NCI-H2227 (cell line): ENCODE measurements at regions not wholly inside any gene's neighbourhood (a gene's known extent, or its start where the extent isn't known, plus 50 kb on each side); places are given as distances from the start of the nearest gene placed in this dataset.
"Not testable (repeated sequence)": the region's sequence is repeated elsewhere in the genome, so short reads cannot be mapped to it uniquely, and the experiment has no call there.

ENCODE experiments used
- DNase-seq: peaks from one replicate; lab custom pipeline; 2025; ENCODE audit not compliant: unreplicated experiment; lab: John Stamatoyannopoulos, UW

DNA sequence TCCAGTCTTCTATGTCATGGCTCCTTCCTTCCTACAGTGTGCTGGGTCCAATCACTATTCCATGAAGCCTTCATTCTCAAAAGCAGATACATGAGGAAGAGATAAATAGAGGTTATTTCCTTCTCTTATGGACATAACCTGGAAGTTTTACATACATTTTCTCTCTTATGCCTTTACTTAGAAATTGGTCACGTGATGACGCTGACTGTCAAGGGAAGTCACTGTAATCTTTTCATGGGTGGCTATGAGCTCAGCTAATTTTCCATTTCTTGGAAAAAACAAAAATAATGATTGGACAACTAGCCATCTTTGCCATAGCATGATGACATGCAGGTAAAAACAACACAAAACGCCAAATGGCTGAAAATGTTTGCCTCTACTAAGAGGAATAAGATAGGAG, 151.6 kb upstream of the PRSS16 start:
- DNase-seq: no peak

GRCh38 chr6:27096834-27097511, 150.5 kb upstream of the PRSS16 start:
- peak; percentile 82 for DNase-seq

DNA sequence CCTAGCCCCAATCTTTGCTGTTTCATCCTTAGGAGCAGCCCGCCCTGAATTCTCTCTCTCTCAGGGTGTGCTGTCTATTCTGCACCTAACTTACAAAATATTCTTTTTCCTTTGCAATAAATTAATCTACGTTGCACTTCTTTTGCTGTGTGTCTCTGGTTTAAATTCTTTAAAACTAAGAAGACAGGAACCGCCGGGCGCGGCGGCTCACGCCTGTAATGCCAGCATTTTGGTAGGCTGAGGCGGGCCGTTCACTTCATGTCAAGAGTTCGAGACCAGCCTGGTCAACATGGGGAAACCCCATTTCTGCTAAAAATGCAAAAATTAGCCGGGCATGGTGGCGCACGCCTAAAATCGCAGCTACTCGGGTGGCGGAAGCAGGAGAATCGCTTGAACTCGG, 148.5 kb upstream of the PRSS16 start:
- DNase-seq: no peak

DNA sequence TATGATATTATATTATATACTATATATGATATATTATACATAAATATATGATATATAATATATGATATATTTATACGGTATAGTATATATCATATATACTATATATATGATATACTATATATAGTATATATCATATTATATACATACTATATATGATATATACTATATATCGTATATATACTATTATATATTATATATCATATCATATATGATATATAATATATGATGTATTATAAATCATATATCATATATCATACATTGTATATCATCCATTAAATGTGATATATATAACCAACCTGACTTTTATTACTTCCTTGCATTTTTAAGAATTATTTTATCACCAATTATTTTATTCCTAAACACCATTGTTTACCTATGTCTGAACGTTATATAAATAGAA, 146.6 kb upstream of the PRSS16 start:
- no peak for DNase-seq

- no peak for DNase-seq
These were observed 145.7 kb upstream of the PRSS16 start for GRCh38 chr6:27101824-27102223.

GRCh38 chr6:27106382-27106781, 141.1 kb upstream of the PRSS16 start:
- DNase-seq: no peak

DNA sequence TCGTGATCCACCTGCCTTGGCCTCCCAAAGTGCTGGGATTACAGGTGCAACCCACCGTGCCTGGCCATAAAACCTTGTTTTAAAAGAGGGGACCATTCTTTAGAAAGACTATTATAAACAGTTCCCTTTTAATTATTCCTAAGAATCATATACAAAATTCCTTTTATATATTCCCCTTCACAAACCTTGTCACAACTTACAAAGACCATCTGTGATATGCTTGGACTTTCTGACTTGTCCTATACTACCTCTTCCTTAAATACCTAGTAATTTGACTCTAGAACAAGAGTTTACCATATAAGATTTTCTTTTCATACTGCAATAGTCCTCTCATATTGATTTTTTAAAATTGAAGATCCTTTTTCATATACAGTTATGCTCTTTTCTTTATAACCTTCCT, 135.8 kb upstream of the PRSS16 start:
- no peak for DNase-seq

GRCh38 chr6:27112974-27113373, 134.5 kb upstream of the PRSS16 start:
- DNase-seq: no peak

GRCh38 chr6:27119329-27119728, 128.2 kb upstream of the PRSS16 start:
- DNase-seq: no peak

DNA sequence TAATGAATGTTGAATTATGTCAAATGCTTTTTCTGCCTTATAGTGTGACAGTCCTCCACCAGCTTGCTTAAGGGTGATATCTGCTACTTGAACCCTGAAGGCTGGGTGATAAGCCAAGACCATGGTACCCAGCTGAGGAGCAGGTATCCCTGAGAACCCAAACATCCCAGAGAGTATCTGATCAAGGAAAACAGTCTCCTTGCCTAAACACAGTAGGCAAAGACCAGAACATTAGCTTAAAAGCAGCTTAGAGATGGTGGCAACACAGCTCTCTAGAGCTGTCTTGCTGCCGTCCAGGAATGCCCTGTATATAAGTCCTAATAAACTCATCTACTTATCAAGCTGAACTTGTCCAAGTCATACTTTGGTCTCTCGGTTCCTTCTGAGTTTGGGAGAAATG, 127.7 kb upstream of the PRSS16 start:
- DNase-seq: no peak

GRCh38 chr6:27121640-27122039, 125.9 kb upstream of the PRSS16 start:
- no peak for DNase-seq

DNA sequence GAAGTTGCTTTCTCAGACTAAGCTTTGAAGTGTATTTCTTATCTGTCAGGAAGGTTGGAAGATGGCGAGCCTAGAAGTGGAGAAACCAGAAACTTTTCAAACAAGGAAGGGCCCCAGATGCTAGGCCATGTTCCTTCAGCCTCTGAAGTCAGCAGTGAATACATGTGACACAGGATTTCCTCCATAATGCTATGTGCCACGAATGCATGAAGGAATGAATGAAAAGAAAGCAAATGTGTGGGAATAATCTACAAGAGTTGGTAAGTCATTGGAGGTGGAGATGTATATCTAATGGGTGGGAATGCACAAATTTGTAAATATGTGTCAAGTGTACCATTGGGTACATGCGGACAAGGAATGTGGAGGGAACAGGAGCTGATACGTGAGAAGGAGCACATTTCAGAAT, 123.2 kb upstream of the PRSS16 start:
- DNase-seq: no peak

GRCh38 chr6:27126046-27126814, 121.3 kb upstream of the PRSS16 start:
- DNase-seq: no peak

GRCh38 chr6:27126815-27127537, 120.5 kb upstream of the PRSS16 start:
- peak; percentile 90 for DNase-seq

GRCh38 chr6:27127874-27128273, 119.6 kb upstream of the PRSS16 start:
- DNase-seq: not testable (repeated sequence)

DNA sequence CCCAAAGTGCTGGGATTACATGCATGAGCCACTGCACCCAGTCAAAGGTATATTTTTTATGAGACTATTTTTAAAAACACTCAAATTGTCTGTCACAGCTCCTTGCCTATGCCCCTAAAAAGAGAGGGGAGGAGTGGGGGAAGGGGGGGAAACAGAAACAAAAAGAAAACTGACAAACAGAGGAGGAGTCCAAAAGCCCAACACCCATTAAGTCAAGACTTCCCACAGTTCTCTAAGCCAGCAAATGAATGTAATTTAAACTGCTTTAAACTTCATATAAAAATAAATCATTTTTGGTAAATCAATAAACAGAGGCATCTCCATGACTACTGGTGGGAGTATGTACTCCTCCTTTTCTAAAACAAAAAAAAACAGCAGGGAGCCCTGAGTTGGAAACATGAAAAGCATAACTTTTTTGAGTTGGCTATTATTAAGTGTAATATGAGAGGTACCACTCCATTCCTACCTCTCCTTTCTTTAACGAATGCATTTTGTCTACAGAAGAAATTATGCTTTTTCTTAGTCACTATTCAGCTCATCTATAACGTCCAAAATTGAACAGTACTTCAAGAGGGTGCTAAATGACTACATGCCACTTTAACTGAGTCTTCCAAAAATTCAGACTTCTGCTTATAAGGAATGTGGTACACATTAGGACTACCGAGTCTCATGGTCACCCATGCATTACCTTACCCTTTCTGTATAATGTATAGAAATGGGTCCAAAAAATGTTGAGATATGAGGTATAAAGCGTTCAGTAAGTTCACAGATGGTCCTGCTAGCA, 119.0 kb upstream of the PRSS16 start:
- DNase-seq: no peak

DNA sequence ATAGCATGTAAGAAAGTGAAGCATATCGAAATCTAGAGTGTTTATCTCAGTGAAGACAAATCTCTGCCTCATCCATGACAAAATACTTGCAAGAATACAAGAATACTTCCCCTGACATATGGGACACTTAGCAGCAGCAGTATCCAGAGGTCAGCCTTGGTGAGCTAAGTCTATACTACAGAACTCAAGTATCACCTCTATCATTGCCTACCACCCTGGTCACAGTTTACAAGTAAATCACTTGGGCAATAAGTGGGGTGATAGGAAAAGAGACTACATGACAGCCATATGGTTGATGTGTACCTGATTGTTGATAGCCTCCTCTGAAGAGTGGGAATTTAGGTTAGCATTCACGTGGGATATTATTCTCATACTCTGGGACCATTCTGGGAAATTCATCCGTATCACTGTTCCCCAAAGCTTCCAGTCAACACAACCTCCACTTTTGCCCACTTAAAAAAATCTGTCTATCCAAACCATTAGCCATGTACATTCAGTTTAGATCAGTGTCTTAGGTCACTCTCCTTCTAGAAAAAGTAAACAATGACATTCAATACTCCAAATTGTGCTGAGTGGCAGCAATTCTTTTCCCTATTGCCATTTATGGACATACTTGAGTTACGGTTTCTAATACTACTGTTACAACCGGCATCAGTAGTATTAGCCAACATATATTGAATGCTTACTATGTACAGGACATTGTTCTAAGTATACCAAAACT, 118.2 kb upstream of the PRSS16 start:
- no peak for DNase-seq

DNA sequence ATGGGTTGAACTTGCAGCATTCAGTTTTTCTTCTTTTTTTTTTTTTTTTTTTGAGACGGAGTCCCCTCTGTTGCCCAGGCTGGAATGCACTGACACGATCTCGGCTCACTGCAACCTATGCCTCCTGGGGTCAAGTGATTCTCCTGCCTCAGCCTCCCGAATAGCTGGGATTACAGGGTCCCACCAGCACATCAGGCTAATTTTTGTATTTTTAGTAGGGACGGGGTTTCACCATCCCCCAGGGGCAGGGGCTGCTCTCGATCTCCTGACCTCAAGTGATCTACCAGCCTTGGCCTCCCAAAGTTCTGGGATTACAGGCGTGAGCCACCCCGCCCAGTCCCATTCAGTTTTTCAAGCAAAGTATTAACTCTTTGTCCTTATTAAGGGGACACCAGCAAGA, 117.6 kb upstream of the PRSS16 start:
- no peak for DNase-seq

DNA sequence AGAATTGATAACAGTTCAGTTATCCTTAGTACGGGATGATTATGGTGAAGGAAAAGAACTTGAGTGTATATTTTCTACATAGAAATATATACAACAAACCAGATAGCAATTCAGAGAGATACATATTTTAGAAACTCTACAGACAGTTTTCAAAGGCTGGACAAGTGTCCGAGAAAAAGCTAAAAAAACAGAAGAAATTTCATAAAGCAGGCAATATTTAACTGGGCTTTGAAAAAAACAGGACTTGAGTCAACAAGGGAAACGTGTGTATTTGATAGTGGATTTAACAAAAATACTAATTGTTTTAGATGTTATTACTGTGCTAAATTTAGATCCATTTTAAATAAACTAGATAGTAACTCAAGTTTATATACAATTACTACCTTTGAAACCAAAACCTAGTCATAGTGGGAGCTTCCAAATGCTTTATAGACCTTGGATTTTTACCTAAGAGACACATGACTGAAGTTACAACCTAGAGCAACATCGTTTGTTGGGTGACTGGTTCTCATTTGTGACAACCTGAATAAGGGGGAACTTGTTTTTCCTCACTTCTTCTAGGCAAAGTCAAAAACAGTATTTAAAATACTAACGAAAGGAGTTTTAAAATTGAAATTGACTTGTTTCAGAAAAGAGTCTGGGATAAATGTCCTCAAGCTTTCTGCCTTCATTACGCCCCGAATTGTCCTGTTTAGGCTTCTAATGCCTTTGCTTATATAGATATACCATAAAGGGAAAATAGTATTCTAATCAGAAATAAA, 116.7 kb upstream of the PRSS16 start:
- DNase-seq: no peak

GRCh38 chr6:27132282-27132531, 115.3 kb upstream of the PRSS16 start:
- not testable (repeated sequence) for DNase-seq
